Hypothalamus (tissue), 51 donors: ENCODE measurements at regions not wholly inside any gene's neighbourhood (a gene's known extent, or its start where the extent isn't known, plus 50 kb on each side); places are given as distances from the start of the nearest gene placed in this dataset.

ENCODE experiments used
- DNase-seq, 51 donors: peaks; one replicate each; lab custom pipeline; 2025; lab: John Stamatoyannopoulos, UW

DNA sequence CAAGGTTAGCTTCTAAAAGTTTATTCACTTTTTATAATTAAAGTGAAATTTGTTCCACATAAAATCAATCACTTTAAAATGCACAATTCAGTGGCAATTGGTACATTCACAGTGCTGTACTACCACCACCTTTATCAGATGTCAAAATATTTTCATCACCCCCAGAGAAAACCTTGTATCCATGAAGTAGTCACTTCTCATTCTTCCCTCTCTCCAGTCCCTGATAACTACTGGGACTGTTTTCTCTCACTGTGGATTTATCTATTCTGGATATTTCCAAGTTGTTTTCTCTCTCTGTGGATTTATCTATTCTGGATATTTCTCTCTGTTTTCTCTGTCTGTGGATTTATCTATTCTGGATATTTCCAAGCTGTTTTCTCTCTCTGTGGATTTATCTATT lies 435.4 kb upstream of the CNTNAP2 start:
- no peak for DNase-seq

DNA sequence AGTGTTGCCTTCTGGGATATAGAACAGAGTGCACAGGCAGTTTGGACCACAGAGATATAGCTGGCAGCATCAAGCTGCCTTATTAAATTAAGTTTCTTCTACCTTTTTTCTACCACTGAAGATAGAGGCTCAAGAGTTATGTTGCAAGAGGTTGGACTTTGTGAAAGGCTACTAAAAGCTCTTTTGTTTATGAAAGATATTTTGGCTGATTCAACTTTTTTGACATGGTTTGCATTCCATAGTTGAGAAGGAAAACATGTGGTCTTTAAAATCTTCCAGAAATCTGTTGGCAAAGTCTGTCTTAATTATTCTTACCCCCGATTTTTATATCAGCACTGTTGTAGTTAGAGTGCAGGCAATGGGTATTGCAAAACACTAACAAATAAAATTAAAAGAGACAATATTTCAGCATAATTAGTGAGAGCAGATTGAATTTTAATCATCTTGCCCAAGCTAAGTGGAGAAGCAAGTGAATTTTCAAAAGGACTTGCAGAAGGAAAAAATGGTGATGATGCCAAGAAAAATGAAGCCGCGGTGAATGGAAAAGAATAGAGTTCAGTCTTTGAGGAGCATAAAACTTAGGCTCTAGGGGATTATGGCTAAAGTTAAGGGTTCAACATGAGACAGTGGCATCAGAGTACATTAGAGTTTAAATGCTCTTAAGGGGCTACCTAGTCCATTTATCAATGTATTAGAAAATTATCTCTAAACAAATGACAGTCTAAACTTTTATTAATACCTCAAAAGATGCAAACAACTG lies 450.9 kb upstream of the CNTNAP2 start:
- DNase-seq: no peak

DNA sequence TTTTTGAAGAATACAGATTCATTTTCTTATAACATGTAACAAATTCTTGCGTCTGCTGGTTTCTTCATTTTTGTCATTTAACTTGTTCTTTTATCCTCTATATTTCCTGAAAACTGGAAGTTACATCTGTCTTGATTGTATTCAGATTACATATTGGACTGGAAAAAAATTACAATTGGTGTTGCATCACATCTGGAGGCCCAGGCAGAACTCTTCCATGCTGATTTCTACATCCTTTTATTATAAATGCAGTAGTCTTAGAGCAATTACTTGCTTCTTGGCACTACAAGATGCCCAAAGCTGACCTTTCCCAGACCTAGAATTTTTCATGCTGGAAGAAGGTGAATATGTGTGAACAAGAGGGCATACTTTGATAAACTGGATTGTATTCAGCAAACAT lies 460.9 kb upstream of the CNTNAP2 start:
- no peak for DNase-seq

DNA sequence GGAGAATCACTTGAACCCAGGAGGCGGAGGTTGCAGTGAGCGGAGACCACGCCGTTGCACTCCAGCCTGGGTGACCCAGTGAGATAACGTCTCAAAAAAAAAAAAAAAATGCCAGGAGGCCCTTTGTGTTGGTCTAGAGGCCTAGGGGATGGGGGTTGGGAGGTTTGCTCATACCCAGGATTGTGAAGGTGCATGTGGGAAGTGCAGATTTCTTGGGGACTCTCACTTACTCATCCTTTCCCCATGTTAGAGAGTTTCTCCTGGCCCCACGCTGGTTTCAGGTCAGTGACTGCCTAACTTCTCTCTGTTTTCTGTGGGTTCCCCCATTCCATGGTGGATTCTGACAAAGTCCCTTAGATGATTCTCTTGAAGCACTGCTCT lies 471.5 kb upstream of the CNTNAP2 start:
- DNase-seq: no peak

DNA sequence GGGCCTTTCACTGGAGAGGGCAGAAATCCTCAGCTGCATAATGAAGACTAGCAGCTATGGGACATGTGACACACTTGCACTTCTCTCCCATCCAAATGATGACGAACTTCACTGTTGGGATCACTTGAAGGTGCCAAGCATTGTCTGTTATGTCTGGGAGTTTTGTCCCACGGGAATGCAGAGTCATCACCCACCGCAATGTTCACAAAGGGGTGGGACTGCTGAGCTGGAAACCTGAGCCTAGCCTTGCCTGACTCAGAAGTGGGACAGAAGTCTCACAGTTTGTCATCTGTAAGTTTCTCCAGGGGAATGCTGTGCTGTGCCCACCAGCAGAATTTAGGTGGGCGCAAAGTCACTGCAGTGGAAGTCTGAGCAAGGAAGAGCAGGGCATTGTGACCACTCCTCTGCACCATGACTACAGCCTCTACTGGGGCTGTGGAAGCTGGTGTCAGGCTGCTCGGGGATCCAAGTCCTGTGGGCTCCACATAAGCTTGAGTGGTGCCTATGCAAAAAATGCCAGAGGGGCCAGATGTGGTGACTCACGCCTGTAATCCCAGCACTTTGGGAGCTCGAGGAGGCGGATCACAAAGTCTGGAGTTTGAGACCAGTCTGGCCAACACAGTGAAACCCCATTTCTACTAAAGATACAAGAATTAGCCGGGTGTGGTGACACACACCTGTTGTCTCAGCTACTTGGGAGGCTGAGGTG lies 472.0 kb upstream of the CNTNAP2 start:
- no peak for DNase-seq

DNA sequence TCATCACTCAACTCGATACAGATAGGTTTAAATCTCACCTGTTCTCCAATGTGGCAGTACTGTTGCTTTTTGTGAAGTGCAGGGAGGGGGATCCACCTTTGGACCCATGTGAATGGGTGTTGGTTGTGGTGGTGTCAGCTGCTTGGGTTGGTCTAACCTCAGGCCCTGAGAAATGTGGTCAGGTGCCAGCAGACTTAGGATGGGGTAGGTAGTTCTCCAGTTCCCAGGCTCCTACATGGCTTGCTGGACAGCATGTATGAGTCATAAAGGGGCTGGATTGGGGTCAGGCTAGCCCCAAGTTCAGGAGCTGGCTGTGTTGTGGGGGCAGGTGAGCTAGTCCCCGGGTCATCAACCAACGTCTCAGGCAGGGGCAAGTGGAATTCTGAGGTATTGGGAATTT lies 472.6 kb upstream of the CNTNAP2 start:
- no peak for DNase-seq

DNA sequence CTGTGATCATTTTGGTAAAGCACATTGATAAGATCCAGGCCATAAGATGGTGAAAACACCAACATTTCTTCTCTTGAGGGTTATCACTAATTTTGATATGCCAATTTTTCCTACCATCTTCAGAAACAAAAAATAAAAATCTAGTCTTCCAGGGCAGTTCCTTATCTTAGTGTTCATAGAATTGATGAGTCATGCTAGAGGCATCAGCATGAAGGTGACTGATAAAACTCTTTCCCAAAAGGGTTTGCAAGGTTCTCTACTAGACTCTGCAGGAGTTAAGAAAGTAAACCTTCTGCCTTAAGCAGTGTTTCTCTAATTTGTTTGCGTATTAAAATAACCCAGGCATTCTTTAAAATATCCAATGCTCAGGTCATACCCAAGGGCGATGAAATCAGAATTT lies 483.1 kb upstream of the CNTNAP2 start:
- DNase-seq: no peak

DNA sequence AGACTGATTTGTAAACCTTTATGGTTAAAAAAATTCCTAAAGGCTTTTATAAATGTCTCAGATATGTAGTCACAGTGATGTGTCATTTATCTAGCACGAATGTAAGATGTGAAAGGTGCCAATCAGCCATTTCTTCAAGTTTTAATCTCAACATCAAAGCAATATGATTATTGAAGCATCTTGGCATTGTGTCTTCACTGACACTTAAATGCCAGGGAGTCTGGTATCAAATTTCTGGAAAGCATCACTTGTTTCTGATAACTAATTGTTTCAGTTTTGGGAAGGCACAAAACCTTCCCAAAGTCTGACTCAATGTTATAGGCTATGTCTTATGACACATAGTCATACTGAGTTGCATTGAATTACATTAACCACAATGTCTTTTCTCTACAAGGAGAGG lies 492.0 kb upstream of the CNTNAP2 start:
- DNase-seq: no peak

DNA sequence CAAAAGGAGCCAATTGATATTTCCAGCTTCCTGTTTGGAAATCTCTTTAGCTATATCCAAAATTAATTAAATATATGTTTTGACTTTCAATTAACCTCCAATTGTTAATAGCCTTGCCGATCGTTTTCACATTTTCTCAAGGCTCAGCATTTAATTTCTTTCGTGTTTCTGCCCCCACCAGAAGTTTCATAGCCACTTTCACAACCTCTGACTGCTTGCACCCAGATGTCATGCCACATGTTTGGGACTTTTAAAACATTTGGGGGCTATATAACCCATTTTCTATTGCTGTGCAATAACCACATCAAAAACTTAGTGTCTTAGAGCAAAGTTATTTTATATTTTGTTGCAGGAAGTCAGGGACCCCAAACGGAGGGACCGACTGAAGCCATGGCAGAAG lies 510.6 kb upstream of the CNTNAP2 start:
- DNase-seq: no peak

DNA sequence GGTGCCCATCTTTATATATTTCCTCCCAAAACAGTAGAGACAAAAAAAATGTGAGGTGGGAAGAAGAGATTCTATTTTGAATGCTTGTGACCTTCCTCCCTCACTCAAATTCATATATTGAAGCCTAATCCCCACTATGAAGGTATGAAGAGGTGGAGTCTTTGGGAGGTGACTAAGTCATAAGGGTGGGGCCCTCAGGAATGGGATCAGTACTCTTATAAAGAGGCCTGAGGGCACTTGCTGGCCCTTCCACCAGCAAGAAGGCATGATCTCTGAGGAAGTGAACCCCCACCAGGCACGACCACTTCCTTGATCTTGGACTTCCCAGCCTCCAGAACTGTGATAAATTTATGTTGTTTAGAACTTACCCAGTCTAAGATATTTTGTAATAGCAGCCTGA lies 517.2 kb upstream of the CNTNAP2 start:
- DNase-seq: no peak

DNA sequence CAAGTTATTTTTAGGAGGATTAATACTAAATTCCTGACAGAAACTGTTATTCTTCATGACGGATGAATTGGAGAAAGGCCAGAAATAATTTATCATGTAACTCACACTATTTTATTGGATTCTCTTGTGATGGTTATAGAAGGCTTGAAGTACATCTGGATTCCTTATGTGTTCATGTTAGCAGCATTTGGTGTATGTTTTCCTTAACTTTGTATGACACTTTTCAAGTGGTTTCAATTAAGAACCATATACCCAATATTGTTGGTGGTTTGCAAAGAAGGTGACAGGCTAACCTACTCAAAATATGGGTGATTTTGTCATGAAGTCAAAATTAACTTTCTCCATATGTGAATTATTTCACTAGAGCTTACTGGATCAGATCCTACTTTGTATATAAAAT lies 532.2 kb upstream of the CNTNAP2 start:
- DNase-seq: no peak

DNA sequence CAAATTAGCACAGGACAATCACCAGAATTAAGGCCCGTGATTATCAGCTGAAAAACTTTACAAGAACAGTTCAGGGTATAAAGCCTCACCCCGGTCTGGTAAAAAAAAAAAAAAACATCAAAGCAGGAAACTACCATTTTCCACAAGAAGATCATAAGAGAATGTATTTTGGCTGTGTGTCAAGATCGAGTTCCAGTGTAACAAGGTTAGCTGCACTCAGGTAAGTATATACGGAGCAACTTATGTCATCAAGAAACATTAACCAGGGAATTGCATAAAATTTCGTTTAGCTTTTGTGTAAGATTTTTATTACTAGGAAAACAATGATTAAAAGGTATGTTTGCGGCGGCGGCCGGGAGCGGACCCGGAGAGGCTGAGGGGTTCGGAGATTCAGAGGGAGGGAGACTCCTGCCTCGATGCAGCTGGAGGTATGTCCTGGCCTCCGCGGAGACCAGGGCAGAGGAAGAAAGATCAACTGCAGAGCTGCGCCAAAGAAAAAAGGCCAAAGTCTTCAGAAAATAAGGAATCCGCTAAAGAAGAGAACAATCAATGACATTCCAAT lies 533.8 kb upstream of the CNTNAP2 start:
- DNase-seq: no peak

DNA sequence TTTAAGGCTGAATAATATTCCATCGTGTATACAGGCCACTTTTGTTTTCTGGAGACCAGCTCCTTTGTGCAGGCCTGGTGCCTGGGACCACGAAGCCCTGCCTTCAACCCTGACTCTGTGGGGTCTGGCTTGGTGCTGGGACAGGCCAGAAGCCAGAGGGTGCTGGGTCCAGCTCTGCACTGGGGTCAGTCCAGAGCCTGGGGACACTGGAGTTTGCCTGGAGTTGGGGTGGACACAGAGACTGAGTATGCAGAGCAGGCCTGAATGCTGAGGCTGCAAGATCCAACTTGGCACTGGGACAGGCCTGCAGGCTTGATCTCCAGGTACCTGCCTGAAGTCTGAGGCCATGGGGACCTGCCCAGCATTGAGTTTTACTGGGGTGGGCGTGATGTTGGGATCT lies 558.8 kb upstream of the CNTNAP2 start:
- no peak for DNase-seq

DNA sequence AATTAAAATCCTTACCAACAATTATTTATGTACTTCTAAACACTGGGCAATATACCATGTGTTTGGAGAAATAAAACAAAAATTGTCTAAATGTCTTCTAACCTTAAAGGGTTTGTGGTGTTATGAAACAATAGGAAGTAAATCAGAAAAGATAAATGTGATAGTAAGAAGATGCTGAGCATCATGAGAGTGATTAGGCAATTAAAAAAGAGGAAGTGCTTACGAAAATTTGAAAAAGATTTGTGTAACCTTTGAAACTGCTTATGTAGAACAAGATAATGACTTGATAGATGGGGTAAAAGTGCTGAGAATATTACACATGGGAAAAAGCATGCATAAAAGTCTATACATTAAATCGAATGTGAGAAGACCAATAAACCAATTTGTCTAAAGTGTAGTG lies 573.4 kb upstream of the CNTNAP2 start:
- DNase-seq: no peak

DNA sequence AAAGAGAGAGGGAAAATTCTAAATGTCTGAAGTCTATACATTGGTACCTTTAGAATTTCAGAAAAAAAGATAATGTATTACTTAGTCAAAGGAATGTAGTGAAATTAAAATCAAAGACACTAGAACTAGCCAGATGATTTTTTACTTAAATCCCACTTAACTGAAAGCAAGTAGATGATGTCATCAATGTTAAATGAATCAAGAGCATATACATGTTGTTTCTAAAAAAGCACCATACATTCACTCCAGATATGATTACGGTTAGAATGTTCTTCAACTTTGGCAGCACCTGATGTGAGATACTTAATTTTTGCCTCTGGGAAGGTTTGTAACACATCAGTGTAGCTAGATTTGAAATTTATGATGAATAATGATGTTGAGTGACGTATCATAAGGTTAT lies 576.7 kb upstream of the CNTNAP2 start:
- DNase-seq: no peak

DNA sequence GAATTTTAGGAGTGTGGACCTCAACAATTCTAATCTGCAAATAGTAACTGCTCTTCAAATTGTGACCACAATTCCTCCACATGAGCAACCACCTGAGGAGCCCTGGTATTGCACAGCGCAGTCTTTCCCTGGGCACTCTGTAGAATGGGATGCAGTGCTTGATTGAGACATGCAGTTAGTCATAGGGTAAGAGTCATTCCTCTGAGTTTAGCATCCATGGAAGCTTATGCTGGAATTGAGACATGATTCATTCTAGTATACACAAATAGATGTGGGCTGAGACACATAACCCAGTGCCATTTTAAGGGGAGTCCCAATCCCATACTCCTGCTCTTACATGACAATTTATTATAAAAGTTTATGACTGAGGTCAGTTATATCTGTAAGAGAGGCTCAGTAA lies 582.3 kb upstream of the CNTNAP2 start:
- no peak for DNase-seq

DNA sequence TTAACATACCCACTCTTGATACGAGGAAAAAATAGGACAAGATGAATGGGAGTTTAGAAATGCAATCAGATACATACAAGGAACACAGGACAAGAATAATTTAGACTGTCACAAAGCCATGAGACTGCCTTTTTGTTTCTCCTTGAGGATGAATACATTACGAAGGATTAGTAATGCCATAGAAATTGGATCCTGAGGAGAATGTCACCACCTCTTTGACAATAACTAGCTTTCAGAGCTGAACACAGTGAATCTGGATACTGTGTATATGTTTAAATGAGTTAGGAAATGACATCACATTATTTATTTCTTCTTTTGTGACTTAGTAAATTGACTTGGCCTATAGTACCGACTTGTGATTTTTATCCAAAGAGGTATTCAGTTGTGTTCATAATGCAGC lies 596.3 kb upstream of the CNTNAP2 start:
- no peak for DNase-seq

DNA sequence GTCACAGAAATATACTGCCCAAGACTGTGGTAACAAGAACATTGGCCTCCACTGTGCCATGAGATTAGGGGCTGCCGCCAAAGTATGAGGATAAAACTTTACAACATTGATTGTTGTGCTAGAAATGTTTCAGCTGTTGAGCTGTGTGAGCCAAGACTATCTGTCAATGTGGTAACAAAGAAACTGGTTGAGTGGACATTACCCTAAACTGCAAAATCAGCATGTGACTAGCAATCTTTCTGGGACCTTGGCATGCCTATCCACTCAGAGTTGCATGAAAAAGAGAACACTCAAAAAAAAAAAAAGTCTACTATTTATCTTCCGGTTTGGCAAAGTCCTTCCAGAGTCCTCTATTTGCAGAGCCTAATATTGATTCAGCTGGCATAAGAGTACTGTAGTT lies 605.6 kb upstream of the CNTNAP2 start:
- DNase-seq: no peak

DNA sequence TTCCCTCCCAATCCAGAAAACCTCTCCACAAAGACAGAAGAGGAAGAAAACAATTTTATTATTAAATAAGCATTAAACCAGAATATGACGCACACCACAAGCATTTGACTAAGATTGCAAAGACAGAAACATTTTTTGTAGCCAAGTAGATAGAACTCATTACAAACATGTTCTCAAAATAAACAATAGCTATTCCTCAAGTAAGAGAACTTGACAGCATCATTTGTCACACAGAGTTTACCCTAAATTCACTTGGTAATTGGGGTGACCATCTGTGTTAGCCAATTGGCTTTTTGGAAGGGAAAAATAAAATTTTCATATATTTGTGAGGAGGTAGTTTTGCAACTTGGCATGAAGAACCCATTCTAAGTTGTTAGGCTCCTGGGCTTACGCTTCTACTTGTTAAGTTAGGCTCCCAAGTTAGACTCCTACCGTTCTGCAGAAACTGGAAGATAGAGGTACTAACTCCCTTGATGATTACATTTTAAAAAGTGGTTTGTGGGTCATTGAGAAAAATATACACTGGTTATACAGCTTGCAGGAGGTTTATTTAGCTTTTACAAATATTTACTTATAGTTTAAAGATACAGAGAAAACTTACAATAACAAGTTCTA lies 618.6 kb upstream of the CNTNAP2 start:
- no peak for DNase-seq

DNA sequence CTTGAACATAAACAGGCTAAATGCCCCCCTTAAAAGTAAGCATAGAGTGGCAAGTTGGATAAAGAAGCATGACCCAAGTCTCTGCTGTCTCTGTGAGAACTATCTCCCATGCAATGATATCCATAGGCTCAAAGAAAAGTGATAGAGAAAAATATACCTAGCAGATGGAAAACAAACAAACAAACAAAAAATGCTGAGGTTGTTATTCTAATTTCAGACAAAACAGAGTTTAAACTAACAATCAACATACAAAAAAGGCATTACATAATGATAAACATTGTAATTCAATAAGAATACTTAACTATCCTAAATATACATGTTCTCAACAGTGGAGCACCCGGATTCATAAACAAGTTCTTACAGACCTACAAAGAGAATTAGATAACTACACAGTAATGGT lies 626.2 kb upstream of the CNTNAP2 start:
- no peak for DNase-seq

DNA sequence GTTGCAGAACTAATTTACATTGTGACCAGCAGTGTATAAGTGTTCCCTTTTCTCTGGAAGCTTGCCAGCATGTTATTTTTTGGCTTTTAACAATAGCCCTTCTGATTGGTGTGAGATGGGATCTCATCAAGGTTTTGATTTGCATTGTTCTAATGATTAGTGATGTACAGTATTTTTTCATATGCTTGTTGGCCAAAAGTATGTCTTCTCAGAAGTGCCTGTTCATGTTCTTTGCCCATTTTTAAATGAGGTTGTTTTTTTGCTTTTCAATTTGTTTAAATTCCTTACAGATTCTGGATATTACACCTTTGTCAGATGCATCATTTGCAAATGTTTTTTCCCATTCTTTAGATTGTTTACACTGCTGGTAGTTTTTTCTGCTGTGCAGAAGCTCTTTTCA lies 627.0 kb upstream of the CNTNAP2 start:
- no peak for DNase-seq

DNA sequence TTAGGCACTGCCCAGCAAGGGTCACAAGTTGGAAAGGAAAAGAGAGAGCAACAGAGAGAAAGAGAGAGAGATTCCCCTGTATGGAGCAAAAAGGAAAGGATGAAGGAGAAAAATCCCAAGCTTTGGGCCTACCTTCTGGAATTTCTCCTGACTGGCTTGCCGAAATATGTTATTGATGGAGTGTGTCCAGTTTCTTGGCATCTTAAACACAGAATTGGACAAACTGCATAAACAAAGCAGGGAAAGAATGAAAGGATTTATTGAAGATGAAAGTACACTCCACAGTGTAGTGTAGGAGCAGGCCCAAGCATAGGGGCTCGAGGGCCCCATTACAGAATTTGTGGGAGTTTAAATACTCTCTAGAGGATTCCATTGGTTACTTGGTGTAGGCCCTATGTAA lies 627.8 kb upstream of the CNTNAP2 start:
- DNase-seq: no peak
